ENCODE measurements at regions not wholly inside any gene's neighbourhood (a gene's known extent, or its start where the extent isn't known, plus 50 kb on each side); places are given as distances from the start of the nearest gene placed in this dataset.

DNA sequence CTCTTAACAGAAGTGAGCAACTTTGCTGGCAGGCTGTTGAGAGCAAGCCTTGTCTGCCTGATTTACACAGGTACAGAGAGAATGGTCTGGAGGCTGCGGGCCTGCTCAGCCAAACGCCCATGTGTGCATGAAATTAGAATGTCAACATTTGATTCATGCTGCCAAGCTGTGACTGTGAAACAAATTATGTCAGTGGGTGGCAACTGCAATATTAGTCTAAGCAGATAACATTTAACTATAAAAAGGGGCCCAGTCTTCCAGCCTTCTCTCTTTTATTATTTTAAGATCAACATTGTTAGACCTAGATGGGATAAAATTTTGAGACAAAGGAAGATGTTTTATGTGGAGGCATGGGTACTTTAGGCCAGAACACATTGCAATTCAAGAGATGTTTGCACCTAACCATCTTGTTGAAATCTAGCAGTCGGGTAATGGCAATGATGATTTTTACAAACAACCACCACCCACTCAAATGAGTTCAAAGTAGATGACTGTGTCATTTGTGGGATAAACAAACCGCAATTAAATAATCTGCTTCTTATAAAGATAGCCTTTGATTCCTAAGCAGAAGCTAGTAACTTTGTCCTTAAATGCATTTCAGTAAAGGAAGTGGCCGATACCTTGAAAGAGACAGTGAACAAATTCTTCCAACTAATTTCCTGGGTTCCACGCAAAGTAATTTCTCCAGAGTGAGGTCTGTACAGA is 70.2 kb downstream of the FOXB1 start:
- WGBS (ENCODE audit: extremely low coverage, insufficient coverage, insufficient read length), result no CpG with 5 or more reads among the region's 6 CpGs
- no peak overlapping the region for H4K8ac ChIP-seq (ENCODE audit: low read depth, low read length)
- DNase-seq, result no peak
- H4K91ac ChIP-seq (ENCODE audit: low read depth, low read length), result no peak overlapping the region
- H4K12ac ChIP-seq (ENCODE audit: low read depth, low read length), result no peak overlapping the region
- H2BK5ac ChIP-seq (ENCODE audit: low read depth, low read length, poor library complexity), result no peak overlapping the region
- H3K9ac ChIP-seq (ENCODE audit: low read length), result no peak overlapping the region
- no peaks in the 10 kb centered on the region for H3K79me1 ChIP-seq (ENCODE audit: low read length)
- no peaks in the 10 kb centered on the region for H3K79me2 ChIP-seq (ENCODE audit: control insufficient read depth, insufficient read depth, low read length, poor library complexity)
- H2BK12ac ChIP-seq (ENCODE audit: low read length), result no peak overlapping the region
- no peak overlapping the region for H3K4me3 ChIP-seq (ENCODE audit: low read depth, low read length)
- no peak overlapping the region for H3K23ac ChIP-seq (ENCODE audit: low read length)
- H3K9me3 ChIP-seq (ENCODE audit: insufficient read depth, low read depth, low read length), result no peaks in the 10 kb centered on the region
- H3K18ac ChIP-seq (ENCODE audit: low read length), result no peak overlapping the region
- H3K4me2 ChIP-seq (ENCODE audit: low read length), result no peak overlapping the region
- H3K27me3 ChIP-seq (ENCODE audit: insufficient read depth, low read length), result no peaks in the 10 kb centered on the region
- H3K14ac ChIP-seq (ENCODE audit: low read length), result no peak overlapping the region
- H2BK120ac ChIP-seq (ENCODE audit: insufficient read depth, low read length, poor library complexity), result no peak overlapping the region
- no peak overlapping the region for H2AFZ ChIP-seq (ENCODE audit: insufficient read depth, low read length, poor library complexity)
- no peaks in the 10 kb centered on the region for H3K36me3 ChIP-seq (ENCODE audit: control insufficient read depth in 1 of 2, insufficient read depth in 2 of 2, low read length in 2 of 2)
- H3K27ac ChIP-seq (ENCODE audit: low read depth, low read length), result no peak overlapping the region
- H3K4ac ChIP-seq (ENCODE audit: low read depth, low read length), result no peak overlapping the region
- peaks cover 0 to 2% of the 10 kb centered on the region in 2 experiments for H3K4me1 ChIP-seq (ENCODE audit: control insufficient read depth in 1 of 2, insufficient read depth in 2 of 2, low read length in 2 of 2)
- H2AK5ac ChIP-seq (ENCODE audit: low read length), result no peak overlapping the region

DNA sequence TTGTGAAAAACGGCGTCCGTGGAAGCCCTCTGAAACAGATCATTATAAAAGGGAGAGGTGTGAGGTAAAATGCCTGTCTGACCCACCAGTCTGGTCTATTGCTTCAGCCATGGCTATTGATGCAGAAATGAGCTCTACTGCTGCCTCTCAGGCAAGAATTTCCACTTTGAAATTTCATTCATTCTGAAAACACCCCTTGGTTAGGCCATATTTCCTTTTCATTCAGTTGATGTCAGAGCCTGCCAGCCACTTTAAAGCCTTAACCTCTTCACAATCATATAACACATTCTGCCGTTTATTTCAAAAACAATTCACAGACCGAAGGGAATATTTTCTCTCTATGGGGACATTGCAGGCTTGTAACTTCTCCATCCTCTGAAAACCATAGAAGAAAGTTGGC is 71.9 kb downstream of the FOXB1 start:
- H3K23ac ChIP-seq (ENCODE audit: low read length), result no peak overlapping the region
- no peak overlapping the region for H2BK120ac ChIP-seq (ENCODE audit: insufficient read depth, low read length, poor library complexity)
- no peak overlapping the region for H3K27ac ChIP-seq (ENCODE audit: low read depth, low read length)
- H3K4me3 ChIP-seq (ENCODE audit: low read depth, low read length), result no peak overlapping the region
- no peaks in the 10 kb centered on the region for H3K9me3 ChIP-seq (ENCODE audit: insufficient read depth, low read depth, low read length)
- no peak overlapping the region for H3K4me2 ChIP-seq (ENCODE audit: low read length)
- peaks cover 0 to 2% of the 10 kb centered on the region in 2 experiments for H3K4me1 ChIP-seq (ENCODE audit: control insufficient read depth in 1 of 2, insufficient read depth in 2 of 2, low read length in 2 of 2)
- no peak overlapping the region for H3K14ac ChIP-seq (ENCODE audit: low read length)
- H2BK5ac ChIP-seq (ENCODE audit: low read depth, low read length, poor library complexity), result no peak overlapping the region
- H2BK12ac ChIP-seq (ENCODE audit: low read length), result no peak overlapping the region
- no peak overlapping the region for H2AFZ ChIP-seq (ENCODE audit: insufficient read depth, low read length, poor library complexity)
- no peak overlapping the region for H3K18ac ChIP-seq (ENCODE audit: low read length)
- no CpG with 5 or more reads among the region's 5 CpGs for WGBS (ENCODE audit: extremely low coverage, insufficient coverage, insufficient read length)
- no peak overlapping the region for H4K8ac ChIP-seq (ENCODE audit: low read depth, low read length)
- H4K12ac ChIP-seq (ENCODE audit: low read depth, low read length), result no peak overlapping the region
- DNase-seq, result no peak
- H3K4ac ChIP-seq (ENCODE audit: low read depth, low read length), result no peak overlapping the region
- H2AK5ac ChIP-seq (ENCODE audit: low read length), result no peak overlapping the region
- no peaks in the 10 kb centered on the region for H3K36me3 ChIP-seq (ENCODE audit: control insufficient read depth in 1 of 2, insufficient read depth in 2 of 2, low read length in 2 of 2)
- no peak overlapping the region for H4K91ac ChIP-seq (ENCODE audit: low read depth, low read length)
- no peaks in the 10 kb centered on the region for H3K79me2 ChIP-seq (ENCODE audit: control insufficient read depth, insufficient read depth, low read length, poor library complexity)
- H3K27me3 ChIP-seq (ENCODE audit: insufficient read depth, low read length), result no peaks in the 10 kb centered on the region
- no peak overlapping the region for H3K9ac ChIP-seq (ENCODE audit: low read length)
- no peaks in the 10 kb centered on the region for H3K79me1 ChIP-seq (ENCODE audit: low read length)

DNA sequence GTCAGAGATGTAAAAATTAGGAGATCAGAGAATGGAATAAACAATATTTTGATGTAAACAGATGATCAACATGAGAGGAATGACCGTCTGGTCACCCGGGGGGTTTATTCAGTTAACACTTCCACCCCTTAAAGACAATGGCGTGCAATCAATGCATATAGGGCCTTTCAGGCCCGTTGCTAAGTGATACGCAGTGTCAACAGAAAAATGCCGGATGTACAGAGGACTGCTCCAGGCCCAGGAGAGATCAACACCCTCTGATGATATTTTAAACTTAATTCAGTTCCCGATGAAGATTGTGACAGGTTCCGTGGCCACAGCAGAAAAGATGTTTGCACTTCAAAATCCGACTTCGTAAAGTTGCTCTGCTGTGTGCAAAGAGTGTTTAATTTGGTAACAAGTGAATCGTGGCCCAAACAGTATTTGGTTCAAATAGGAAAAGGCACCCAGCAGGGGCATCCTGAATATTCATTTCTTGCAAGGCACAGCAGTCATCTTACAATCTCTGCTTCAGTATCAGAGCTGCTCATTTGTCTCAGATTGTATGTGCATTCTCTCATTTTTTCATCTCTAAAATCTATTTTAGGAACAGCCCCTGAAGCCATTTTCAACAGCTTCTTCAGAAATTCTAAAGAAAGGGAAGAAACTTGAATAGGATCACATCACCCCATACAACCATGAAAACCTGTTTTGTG is 72.6 kb downstream of the FOXB1 start:
- H3K4me2 ChIP-seq (ENCODE audit: low read length), result peak overlapping the region; percentile 5
- H3K14ac ChIP-seq (ENCODE audit: low read length), result no peak overlapping the region
- no peak overlapping the region for H3K9ac ChIP-seq (ENCODE audit: low read length)
- H4K12ac ChIP-seq (ENCODE audit: low read depth, low read length), result no peak overlapping the region
- H3K18ac ChIP-seq (ENCODE audit: low read length), result no peak overlapping the region
- H2BK120ac ChIP-seq (ENCODE audit: insufficient read depth, low read length, poor library complexity), result no peak overlapping the region
- DNase-seq, result no peak
- H2AFZ ChIP-seq (ENCODE audit: insufficient read depth, low read length, poor library complexity), result no peak overlapping the region
- no peaks in the 10 kb centered on the region for H3K9me3 ChIP-seq (ENCODE audit: insufficient read depth, low read depth, low read length)
- no peak overlapping the region for H2BK5ac ChIP-seq (ENCODE audit: low read depth, low read length, poor library complexity)
- H3K4me1 ChIP-seq (ENCODE audit: control insufficient read depth in 1 of 2, insufficient read depth in 2 of 2, low read length in 2 of 2), result peaks cover 0 to 2% of the 10 kb centered on the region in 2 experiments
- no peaks in the 10 kb centered on the region for H3K36me3 ChIP-seq (ENCODE audit: control insufficient read depth in 1 of 2, insufficient read depth in 2 of 2, low read length in 2 of 2)
- no peak overlapping the region for H2BK12ac ChIP-seq (ENCODE audit: low read length)
- no peak overlapping the region for H3K4ac ChIP-seq (ENCODE audit: low read depth, low read length)
- H3K23ac ChIP-seq (ENCODE audit: low read length), result no peak overlapping the region
- H3K79me2 ChIP-seq (ENCODE audit: control insufficient read depth, insufficient read depth, low read length, poor library complexity), result no peaks in the 10 kb centered on the region
- H3K79me1 ChIP-seq (ENCODE audit: low read length), result no peaks in the 10 kb centered on the region
- H4K8ac ChIP-seq (ENCODE audit: low read depth, low read length), result no peak overlapping the region
- H3K27ac ChIP-seq (ENCODE audit: low read depth, low read length), result no peak overlapping the region
- H2AK5ac ChIP-seq (ENCODE audit: low read length), result no peak overlapping the region
- H4K91ac ChIP-seq (ENCODE audit: low read depth, low read length), result no peak overlapping the region
- no CpG with 5 or more reads among the region's 11 CpGs for WGBS (ENCODE audit: extremely low coverage, insufficient coverage, insufficient read length)
- no peaks in the 10 kb centered on the region for H3K27me3 ChIP-seq (ENCODE audit: insufficient read depth, low read length)
- H3K4me3 ChIP-seq (ENCODE audit: low read depth, low read length), result no peak overlapping the region

DNA sequence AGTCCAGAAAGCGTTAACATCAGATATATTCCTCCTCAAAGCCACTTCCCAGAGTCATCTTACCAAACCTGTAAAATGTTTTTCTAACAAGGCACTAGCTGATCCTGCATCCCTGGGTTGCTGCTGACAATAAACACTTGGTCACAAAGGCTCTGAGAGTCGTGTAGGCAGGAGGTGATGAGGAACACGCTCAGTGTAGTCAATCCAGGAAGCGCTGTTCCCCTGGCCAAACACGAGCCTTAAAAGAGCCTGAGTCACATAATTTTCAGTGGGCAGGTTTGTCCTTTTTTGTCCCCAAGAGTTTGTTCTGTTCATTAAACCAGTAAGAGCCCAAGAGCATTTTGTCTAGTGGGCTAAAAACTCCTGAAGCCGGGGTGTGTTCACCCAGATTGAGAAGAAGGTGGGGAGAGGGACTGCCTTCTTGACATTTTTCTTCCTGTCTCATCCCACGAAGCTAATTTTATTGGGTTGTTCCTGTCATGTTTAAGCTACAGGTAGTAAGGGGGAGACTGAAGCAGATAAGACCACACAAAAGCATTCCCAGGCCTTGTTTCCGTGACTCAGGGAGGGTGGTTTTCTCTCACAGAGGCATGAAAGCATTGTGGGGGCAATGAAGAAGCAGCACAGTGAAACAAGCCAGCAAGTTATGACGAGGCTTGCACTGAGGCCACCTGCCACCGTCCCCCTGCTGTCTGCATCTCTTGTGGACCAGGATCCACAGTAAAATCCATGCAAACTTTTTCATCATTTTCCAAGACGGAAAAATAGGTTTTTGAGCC is 73.7 kb downstream of the FOXB1 start:
- Histone ChIP-seq H3K4me3 (ENCODE audit: low read depth, low read length) (no peak overlapping the region), H3K27me3 (ENCODE audit: insufficient read depth, low read length) (no peaks in the 10 kb centered on the region), H3K4me1 (ENCODE audit: control insufficient read depth in 1 of 2, insufficient read depth in 2 of 2, low read length in 2 of 2) (peaks cover 0 to 2% of the 10 kb centered on the region in 2 experiments), H4K12ac (ENCODE audit: low read depth, low read length) (no peak overlapping the region), H3K14ac (ENCODE audit: low read length) (no peak overlapping the region), H3K18ac (ENCODE audit: low read length) (no peak overlapping the region), H3K23ac (ENCODE audit: low read length) (no peak overlapping the region), H2AFZ (ENCODE audit: insufficient read depth, low read length, poor library complexity) (no peak overlapping the region), H2BK5ac (ENCODE audit: low read depth, low read length, poor library complexity) (no peak overlapping the region), H3K79me2 (ENCODE audit: control insufficient read depth, insufficient read depth, low read length, poor library complexity) (no peaks in the 10 kb centered on the region), H3K9ac (ENCODE audit: low read length) (no peak overlapping the region), H3K4me2 (ENCODE audit: low read length) (no peak overlapping the region), H3K9me3 (ENCODE audit: insufficient read depth, low read depth, low read length) (no peaks in the 10 kb centered on the region), H4K91ac (ENCODE audit: low read depth, low read length) (no peak overlapping the region), H4K8ac (ENCODE audit: low read depth, low read length) (no peak overlapping the region), H3K27ac (ENCODE audit: low read depth, low read length) (no peak overlapping the region), H3K79me1 (ENCODE audit: low read length) (no peaks in the 10 kb centered on the region), H3K36me3 (ENCODE audit: control insufficient read depth in 1 of 2, insufficient read depth in 2 of 2, low read length in 2 of 2) (no peaks in the 10 kb centered on the region), H2AK5ac (ENCODE audit: low read length) (no peak overlapping the region), H3K4ac (ENCODE audit: low read depth, low read length) (no peak overlapping the region), H2BK12ac (ENCODE audit: low read length) (no peak overlapping the region), H2BK120ac (ENCODE audit: insufficient read depth, low read length, poor library complexity) (no peak overlapping the region)
- no peak for DNase-seq
- WGBS (ENCODE audit: extremely low coverage, insufficient coverage, insufficient read length), result no CpG with 5 or more reads among the region's 11 CpGs
